A673 (cell line): ENCODE measurements at regions not wholly inside any gene's neighbourhood (a gene's known extent, or its start where the extent isn't known, plus 50 kb on each side); places are given as distances from the start of the nearest gene placed in this dataset.

ENCODE experiments used
- CTCF ChIP-seq: fragments of 300-800, 200-600 bp; sonication (generic); conservative IDR thresholded peaks from 2 replicates; pipeline ENCODE4 v1.5.1; 2017; ENCODE audit warnings: low read depth, mild to moderate bottlenecking, antibody characterized with exemption, low read length, moderate library complexity, mixed read lengths
- EZH2 ChIP-seq: fragments of 200-600 bp; sonication (generic); IDR thresholded peaks from 2 replicates; pipeline ENCODE4 v1.6.1; 2017; ENCODE audit warnings: borderline replicate concordance, low read depth, mild to moderate bottlenecking, mixed read lengths, antibody characterized with exemption, low read length; ENCODE audit not compliant: poor library complexity, severe bottlenecking

GRCh38 chr1:166682588-166682987 is 156.7 kb upstream of the POGK start:
- no peak for TF ChIP-seq CTCF
- TF ChIP-seq EZH2 = no peak
